ENCODE measurements at regions not wholly inside any gene's neighbourhood (a gene's known extent, or its start where the extent isn't known, plus 50 kb on each side); places are given as distances from the start of the nearest gene placed in this dataset.

- CTCF ChIA-PET: interaction anchor here (0.5 kb wide), 1 partner anchor 353 kb away, joined by 4 read pairs; no protein-coding TSS in a partner anchor
- Mint-ChIP-seq H3K4me1 (no peaks in the 10 kb centered on the region), H3K27ac (no peak overlapping the region), H3K9me3 (ENCODE audit: low read depth) (peaks cover 12% of the 10 kb centered on the region), H3K4me3 (no peak overlapping the region), H3K36me3 (no peaks in the 10 kb centered on the region), H3K27me3 (no peaks in the 10 kb centered on the region)
- no peak for DNase-seq
- ATAC-seq: no peak
These were observed 498.3 kb downstream of the ADGRL2 start for GRCh38 chr1:82299056-82299455.

GRCh38 chr1:82297139-82297896 lies 496.6 kb downstream of the ADGRL2 start:
- Mint-ChIP-seq H3K27me3 (no peaks in the 10 kb centered on the region), H3K27ac (no peak overlapping the region), H3K4me3 (no peak overlapping the region), H3K36me3 (no peaks in the 10 kb centered on the region), H3K4me1 (no peaks in the 10 kb centered on the region), H3K9me3 (ENCODE audit: low read depth) (peaks cover 12% of the 10 kb centered on the region)
- CTCF ChIA-PET: no interaction called here
- DNase-seq (no peak), ATAC-seq (no peak)

GRCh38 chr1:82287556-82287955 lies 486.8 kb downstream of the ADGRL2 start:
- ATAC-seq (no peak), DNase-seq (no peak)
- Mint-ChIP-seq H3K4me1 (no peaks in the 10 kb centered on the region), H3K27ac (no peak overlapping the region), H3K36me3 (no peaks in the 10 kb centered on the region), H3K4me3 (no peak overlapping the region), H3K27me3 (no peaks in the 10 kb centered on the region), H3K9me3 (ENCODE audit: low read depth) (peaks cover 3% of the 10 kb centered on the region)
- CTCF ChIA-PET: no interaction called here

- H3K27me3 Mint-ChIP-seq: no peaks in the 10 kb centered on the region
- DNase-seq (no peak), ATAC-seq (no peak)
- peaks cover 3% of the 10 kb centered on the region for H3K9me3 Mint-ChIP-seq (ENCODE audit: low read depth)
- no peak overlapping the region for H3K27ac Mint-ChIP-seq
- no peaks in the 10 kb centered on the region for H3K36me3 Mint-ChIP-seq
- H3K4me3 Mint-ChIP-seq: no peak overlapping the region
- CTCF ChIA-PET: no interaction called here
- no peaks in the 10 kb centered on the region for H3K4me1 Mint-ChIP-seq
These were observed 483.5 kb downstream of the ADGRL2 start for GRCh38 chr1:82284213-82284612.

- CTCF ChIA-PET: no interaction called here
- Mint-ChIP-seq H3K4me3 (no peak overlapping the region), H3K4me1 (no peaks in the 10 kb centered on the region), H3K36me3 (no peaks in the 10 kb centered on the region), H3K27ac (no peak overlapping the region), H3K27me3 (no peaks in the 10 kb centered on the region), H3K9me3 (ENCODE audit: low read depth) (peaks cover 6% of the 10 kb centered on the region)
- ATAC-seq (no peak), DNase-seq (no peak)
These were observed 478.5 kb downstream of the ADGRL2 start for GRCh38 chr1:82279241-82279640.

GRCh38 chr1:82273816-82274215 lies 473.1 kb downstream of the ADGRL2 start:
- CTCF ChIA-PET: no interaction called here
- peaks cover 12% of the 10 kb centered on the region for H3K9me3 Mint-ChIP-seq (ENCODE audit: low read depth)
- H3K27me3 Mint-ChIP-seq: no peaks in the 10 kb centered on the region
- no peak overlapping the region for H3K27ac Mint-ChIP-seq
- no peak for DNase-seq
- no peak for ATAC-seq
- no peaks in the 10 kb centered on the region for H3K36me3 Mint-ChIP-seq
- no peak overlapping the region for H3K4me3 Mint-ChIP-seq
- no peaks in the 10 kb centered on the region for H3K4me1 Mint-ChIP-seq

GRCh38 chr1:82269431-82269830 lies 468.7 kb downstream of the ADGRL2 start:
- no peak for ATAC-seq
- Mint-ChIP-seq H3K9me3 (ENCODE audit: low read depth) (peaks cover 11% of the 10 kb centered on the region), H3K4me3 (no peak overlapping the region), H3K36me3 (no peaks in the 10 kb centered on the region), H3K27ac (no peak overlapping the region), H3K4me1 (no peaks in the 10 kb centered on the region), H3K27me3 (no peaks in the 10 kb centered on the region)
- CTCF ChIA-PET: no interaction called here
- no peak for DNase-seq

GRCh38 chr1:82268826-82269225 lies 468.1 kb downstream of the ADGRL2 start:
- ATAC-seq: no peak
- H3K27ac Mint-ChIP-seq: no peak overlapping the region

GRCh38 chr1:82266351-82266750 lies 465.6 kb downstream of the ADGRL2 start:
- ATAC-seq (no peak), DNase-seq (no peak)
- Mint-ChIP-seq H3K27ac (no peak overlapping the region), H3K4me3 (no peak overlapping the region), H3K9me3 (ENCODE audit: low read depth) (peaks cover 9% of the 10 kb centered on the region), H3K36me3 (no peaks in the 10 kb centered on the region), H3K27me3 (no peaks in the 10 kb centered on the region), H3K4me1 (no peaks in the 10 kb centered on the region)
- CTCF ChIA-PET: no interaction called here

More at GRCh38 chr1:82268826-82269225, 468.1 kb downstream of the ADGRL2 start:
- Mint-ChIP-seq H3K9me3 (ENCODE audit: low read depth) (peaks cover 10% of the 10 kb centered on the region), H3K4me3 (no peak overlapping the region), H3K27me3 (no peaks in the 10 kb centered on the region), H3K4me1 (no peaks in the 10 kb centered on the region), H3K36me3 (no peaks in the 10 kb centered on the region)
- no peak for DNase-seq
- CTCF ChIA-PET: no interaction called here

- no peak for ATAC-seq
- Mint-ChIP-seq H3K4me1 (no peaks in the 10 kb centered on the region), H3K36me3 (no peaks in the 10 kb centered on the region), H3K9me3 (ENCODE audit: low read depth) (peaks cover 9% of the 10 kb centered on the region), H3K27ac (no peak overlapping the region), H3K27me3 (no peaks in the 10 kb centered on the region), H3K4me3 (no peak overlapping the region)
- CTCF ChIA-PET: no interaction called here
- DNase-seq: no peak
These were observed 464.7 kb downstream of the ADGRL2 start for GRCh38 chr1:82265436-82265835.

GRCh38 chr1:82264802-82265201 lies 464.1 kb downstream of the ADGRL2 start:
- Mint-ChIP-seq H3K27ac (no peak overlapping the region), H3K27me3 (no peaks in the 10 kb centered on the region), H3K4me3 (no peak overlapping the region), H3K4me1 (no peaks in the 10 kb centered on the region), H3K9me3 (ENCODE audit: low read depth) (peaks cover 3% of the 10 kb centered on the region), H3K36me3 (no peaks in the 10 kb centered on the region)
- DNase-seq: no peak
- ATAC-seq: no peak
- CTCF ChIA-PET: interaction anchor here (0.7 kb wide), 1 partner anchor 122 kb away, joined by 3 read pairs; no protein-coding TSS in a partner anchor

- DNase-seq (no peak), ATAC-seq (no peak)
- CTCF ChIA-PET: no interaction called here
- Mint-ChIP-seq H3K4me3 (no peak overlapping the region), H3K9me3 (ENCODE audit: low read depth) (peaks cover 4% of the 10 kb centered on the region), H3K4me1 (no peaks in the 10 kb centered on the region), H3K36me3 (no peaks in the 10 kb centered on the region), H3K27ac (no peak overlapping the region), H3K27me3 (no peaks in the 10 kb centered on the region)
These were observed 462.7 kb downstream of the ADGRL2 start for GRCh38 chr1:82263396-82263795.

GRCh38 chr1:82260666-82261065 lies 459.9 kb downstream of the ADGRL2 start:
- CTCF ChIA-PET: no interaction called here
- H3K4me1 Mint-ChIP-seq: no peaks in the 10 kb centered on the region
- ATAC-seq (no peak), DNase-seq (no peak)
- no peak overlapping the region for H3K27ac Mint-ChIP-seq
- H3K4me3 Mint-ChIP-seq: no peak overlapping the region
- H3K36me3 Mint-ChIP-seq: no peaks in the 10 kb centered on the region
- peaks cover 2% of the 10 kb centered on the region for H3K9me3 Mint-ChIP-seq (ENCODE audit: low read depth)
- no peaks in the 10 kb centered on the region for H3K27me3 Mint-ChIP-seq

- ATAC-seq: no peak
- Mint-ChIP-seq H3K4me3 (no peak overlapping the region), H3K9me3 (ENCODE audit: low read depth) (peaks cover 2% of the 10 kb centered on the region), H3K36me3 (no peaks in the 10 kb centered on the region), H3K4me1 (no peaks in the 10 kb centered on the region), H3K27me3 (no peaks in the 10 kb centered on the region), H3K27ac (no peak overlapping the region)
- CTCF ChIA-PET: no interaction called here
- DNase-seq: no peak
These were observed 459.3 kb downstream of the ADGRL2 start for GRCh38 chr1:82260051-82260450.

- no peaks in the 10 kb centered on the region for H3K36me3 Mint-ChIP-seq
- no peaks in the 10 kb centered on the region for H3K4me1 Mint-ChIP-seq
- DNase-seq: no peak
- ATAC-seq: no peak
- H3K4me3 Mint-ChIP-seq: no peak overlapping the region
- peaks cover 2% of the 10 kb centered on the region for H3K9me3 Mint-ChIP-seq (ENCODE audit: low read depth)
- no peaks in the 10 kb centered on the region for H3K27me3 Mint-ChIP-seq
- CTCF ChIA-PET: no interaction called here
- no peak overlapping the region for H3K27ac Mint-ChIP-seq
These were observed 458.2 kb downstream of the ADGRL2 start for GRCh38 chr1:82258887-82259286.

Measured in activated CD8-positive, alpha-beta memory T cell treated with anti-CD3 and anti-CD28 coated beads, Interleukin-2, amount 10 ng/mL, durations not matched to agents 7 days and 5 days (primary cell).